Endothelial cell of hepatic sinusoid (primary cell): ENCODE measurements at regions not wholly inside any gene's neighbourhood (a gene's known extent, or its start where the extent isn't known, plus 50 kb on each side); places are given as distances from the start of the nearest gene placed in this dataset.

Experiments
- in situ Hi-C: cut with HindIII; loops from 2 replicates; pipeline ENCODE4 v1.10.0; 2017; ENCODE audit warnings: low sequenced_read_pairs

GRCh38 chr19:30169196-30169900, 202.8 kb upstream of the ZNF536 start:
- in situ Hi-C loops = no loop called here

GRCh38 chr19:30170081-30170480, 202.1 kb upstream of the ZNF536 start:
- in situ Hi-C loops = no loop called here

- in situ Hi-C loops = no loop called here
Measured at GRCh38 chr19:30170495-30171137, 201.6 kb upstream of the ZNF536 start.

GRCh38 chr19:30171138-30171635, 201.0 kb upstream of the ZNF536 start:
- in situ Hi-C loops = no loop called here

- in situ Hi-C loops = no loop called here
Measured at GRCh38 chr19:30171795-30172612, 200.2 kb upstream of the ZNF536 start.

- in situ Hi-C loops = no loop called here
Measured at GRCh38 chr19:30172613-30173242, 199.5 kb upstream of the ZNF536 start.

GRCh38 chr19:30173593-30174356, 198.4 kb upstream of the ZNF536 start:
- in situ Hi-C loops = no loop called here

- in situ Hi-C loops = no loop called here
Measured at GRCh38 chr19:30174357-30174645, 197.9 kb upstream of the ZNF536 start.

GRCh38 chr19:30174791-30175190, 197.4 kb upstream of the ZNF536 start:
- in situ Hi-C loops = no loop called here

GRCh38 chr19:30175987-30176386, 196.2 kb upstream of the ZNF536 start:
- in situ Hi-C loops = no loop called here

GRCh38 chr19:30178721-30179402, 193.3 kb upstream of the ZNF536 start:
- in situ Hi-C loops = no loop called here

- in situ Hi-C loops = no loop called here
Measured at GRCh38 chr19:30180691-30181090, 191.5 kb upstream of the ZNF536 start.

- in situ Hi-C loops = no loop called here
Measured at GRCh38 chr19:30183807-30184490, 188.2 kb upstream of the ZNF536 start.

GRCh38 chr19:30202060-30202600, 170.1 kb upstream of the ZNF536 start:
- in situ Hi-C loops = no loop called here

GRCh38 chr19:30204721-30205120, 167.5 kb upstream of the ZNF536 start:
- in situ Hi-C loops = no loop called here

GRCh38 chr19:30206187-30206586, 166.0 kb upstream of the ZNF536 start:
- in situ Hi-C loops = no loop called here

- in situ Hi-C loops = no loop called here
Measured at GRCh38 chr19:30207357-30207756, 164.8 kb upstream of the ZNF536 start.

GRCh38 chr19:30208436-30209060, 163.6 kb upstream of the ZNF536 start:
- in situ Hi-C loops = no loop called here
